ENCODE measurements at regions not wholly inside any gene's neighbourhood (a gene's known extent, or its start where the extent isn't known, plus 50 kb on each side); places are given as distances from the start of the nearest gene placed in this dataset.

GRCh38 chr12:90003688-90004087, 295.1 kb upstream of the ATP2B1 start:
- no peaks in the 10 kb centered on the region for H3K36me3 ChIP-seq (ENCODE audit: control insufficient read depth in 4 of 4, insufficient read depth in 4 of 4, low read length in 4 of 4)
- H3K4me1 ChIP-seq (ENCODE audit: control insufficient read depth in 5 of 5, insufficient read depth in 5 of 5, low read length in 5 of 5) = peaks cover 0 to 32% (median 0%) of the 10 kb centered on the region in 5 donors
- H3K27me3 ChIP-seq (ENCODE audit: control insufficient read depth in 3 of 3, insufficient read depth in 3 of 3, low read length in 2 of 3) = no peaks in the 10 kb centered on the region
- WGBS, 2 donors = 94 to 95% methylated on average over 1 of the region's 1 CpG
- TF ChIP-seq CTCF (IDR thresholded peaks at IDR 0.05; ENCODE audit: control extremely low read depth, extremely low read depth) = no peak
- H3K27ac ChIP-seq (ENCODE audit: low read depth in 1 of 2, low read length in 1 of 2) = no peak overlapping the region
- H3K9ac ChIP-seq (ENCODE audit: insufficient read depth in 1 of 2, low read length in 2 of 2) = no peak overlapping the region
- H3K4me3 ChIP-seq = no peak overlapping the region
- ATAC-seq (ENCODE audit: insufficient read depth, low FRiP score) = no peak
- no peaks in the 10 kb centered on the region for H3K9me3 ChIP-seq (ENCODE audit: control insufficient read depth in 4 of 4, insufficient read depth in 3 of 4, low read length in 3 of 4)
- no peak for DNase-seq

GRCh38 chr12:90000721-90001120, 292.1 kb upstream of the ATP2B1 start:
- TF ChIP-seq CTCF (IDR thresholded peaks at IDR 0.05; ENCODE audit: control extremely low read depth, extremely low read depth) = no peak
- DNase-seq = no peak
- Histone ChIP-seq H3K9ac (ENCODE audit: insufficient read depth in 1 of 2, low read length in 2 of 2) (no peak overlapping the region), H3K4me1 (ENCODE audit: control insufficient read depth in 5 of 5, insufficient read depth in 5 of 5, low read length in 5 of 5) (peaks cover 0 to 40% (median 0%) of the 10 kb centered on the region in 5 donors), H3K9me3 (ENCODE audit: control insufficient read depth in 4 of 4, insufficient read depth in 3 of 4, low read length in 3 of 4) (no peaks in the 10 kb centered on the region), H3K36me3 (ENCODE audit: control insufficient read depth in 4 of 4, insufficient read depth in 4 of 4, low read length in 4 of 4) (no peaks in the 10 kb centered on the region), H3K4me3 (no peak overlapping the region), H3K27ac (ENCODE audit: low read depth in 1 of 2, low read length in 1 of 2) (no peak overlapping the region), H3K27me3 (ENCODE audit: control insufficient read depth in 3 of 3, insufficient read depth in 3 of 3, low read length in 2 of 3) (no peaks in the 10 kb centered on the region)
- ATAC-seq (ENCODE audit: insufficient read depth, low FRiP score) = no peak
- WGBS, 2 donors = 95 to 96% methylated on average over 3 of the region's 3 CpGs

GRCh38 chr12:89999699-90000505, 291.3 kb upstream of the ATP2B1 start:
- H3K36me3 ChIP-seq (ENCODE audit: control insufficient read depth in 4 of 4, insufficient read depth in 4 of 4, low read length in 4 of 4) = no peaks in the 10 kb centered on the region
- DNase-seq = peak; percentile 71 to 90 (median 90)
- H3K27ac ChIP-seq (ENCODE audit: low read depth in 1 of 2, low read length in 1 of 2) = no peak overlapping the region
- peaks cover 0 to 41% (median 0%) of the 10 kb centered on the region in 5 donors for H3K4me1 ChIP-seq (ENCODE audit: control insufficient read depth in 5 of 5, insufficient read depth in 5 of 5, low read length in 5 of 5)
- no peaks in the 10 kb centered on the region for H3K27me3 ChIP-seq (ENCODE audit: control insufficient read depth in 3 of 3, insufficient read depth in 3 of 3, low read length in 2 of 3)
- H3K4me3 ChIP-seq = no peak overlapping the region
- 12 to 39% methylated on average over 2 of the region's 2 CpGs for WGBS, 2 donors
- no peak for ATAC-seq (ENCODE audit: insufficient read depth, low FRiP score)
- no peak overlapping the region for H3K9ac ChIP-seq (ENCODE audit: insufficient read depth in 1 of 2, low read length in 2 of 2)
- H3K9me3 ChIP-seq (ENCODE audit: control insufficient read depth in 4 of 4, insufficient read depth in 3 of 4, low read length in 3 of 4) = no peaks in the 10 kb centered on the region
- no peak for TF ChIP-seq CTCF (IDR thresholded peaks at IDR 0.05; ENCODE audit: control extremely low read depth, extremely low read depth)

Data from lung (tissue), 11 donors.